ENCODE measurements at regions not wholly inside any gene's neighbourhood (a gene's known extent, or its start where the extent isn't known, plus 50 kb on each side); places are given as distances from the start of the nearest gene placed in this dataset.

- no peaks in the 10 kb centered on the region for H3K27me3 ChIP-seq (ENCODE audit: insufficient read depth)
- H3K9me2 ChIP-seq: no peaks in the 10 kb centered on the region; the same call in 1 of the 2 replicates
- no peak overlapping the region for H3K9ac ChIP-seq
- peaks cover 0 to 10% of the 10 kb centered on the region in 2 experiments; a peak in 2 of 4 replicates for H3K4me1 ChIP-seq (ENCODE audit: control insufficient read depth in 1 of 2, insufficient read depth in 2 of 2, low read depth in 1 of 2, low read length in 1 of 2)
- H3K9me3 ChIP-seq: no peaks in the 10 kb centered on the region
- no peak for DNase-seq
- no peak overlapping the region for H2AFZ ChIP-seq (ENCODE audit: low read depth)
- TF ChIP-seq GATA2 (CRISPR knock-in tag; IDR thresholded peaks at IDR 0.05): no peak
- TF ChIP-seq RXRA (IDR thresholded peaks at IDR 0.05; ENCODE audit: borderline replicate concordance, low read depth): no peak
- TF ChIP-seq POLR2AphosphoS5 (IDR thresholded peaks at IDR 0.05; ENCODE audit: low read depth, low read length): no peak
- TF ChIP-seq IRF3 (IDR thresholded peaks at IDR 0.05; ENCODE audit: low read depth, low read length): no peak
- no peaks in the 10 kb centered on the region for H3K79me2 ChIP-seq (ENCODE audit: insufficient read depth)
- CTCF ChIA-PET: no interaction called here
- no peak overlapping the region for H3K4me3 ChIP-seq (ENCODE audit: low read depth in 2 of 2, low read length in 1 of 2)
- no peaks in the 10 kb centered on the region for H4K20me1 ChIP-seq (ENCODE audit: insufficient read depth)
- H3K36me3 ChIP-seq (replicated peaks in 1 of 2; ENCODE audit: control insufficient read depth in 1 of 2, insufficient read depth in 2 of 2, low read length in 1 of 2): no peaks in the 10 kb centered on the region
- 94% methylated on average over 2 of the region's 3 CpGs for WGBS (ENCODE audit: low lambda C conversion rate)
- no peak overlapping the region for H3K27ac ChIP-seq (ENCODE audit: low read depth in 2 of 2, low read length in 1 of 2)
- H3F3A ChIP-seq (replicated peaks; ENCODE audit: insufficient read depth): no peaks in the 10 kb centered on the region
- H3K4me2 ChIP-seq: no peak overlapping the region
- POLR2A ChIA-PET: no interaction called here
Observed at GRCh38 chr5:121378559-121379359, 472.9 kb upstream of the FTMT start.

- Histone ChIP-seq H3K9me2 (no peaks in the 10 kb centered on the region; the same call in 1 of the 2 replicates), H3K4me3 (ENCODE audit: low read depth in 2 of 2, low read length in 1 of 2) (no peak overlapping the region), H3K4me1 (ENCODE audit: control insufficient read depth in 1 of 2, insufficient read depth in 2 of 2, low read depth in 1 of 2, low read length in 1 of 2) (peaks cover 0 to 10% of the 10 kb centered on the region in 2 experiments; a peak in 2 of 4 replicates), H4K20me1 (ENCODE audit: insufficient read depth) (no peaks in the 10 kb centered on the region), H3K79me2 (ENCODE audit: insufficient read depth) (no peaks in the 10 kb centered on the region), H3K27ac (ENCODE audit: low read depth in 2 of 2, low read length in 1 of 2) (no peak overlapping the region), H3K9me3 (no peaks in the 10 kb centered on the region), H3K27me3 (ENCODE audit: insufficient read depth) (no peaks in the 10 kb centered on the region), H3F3A (replicated peaks; ENCODE audit: insufficient read depth) (no peaks in the 10 kb centered on the region), H3K9ac (no peak overlapping the region), H3K36me3 (replicated peaks in 1 of 2; ENCODE audit: control insufficient read depth in 1 of 2, insufficient read depth in 2 of 2, low read length in 1 of 2) (no peaks in the 10 kb centered on the region), H2AFZ (ENCODE audit: low read depth) (no peak overlapping the region; the same call in 1 of the 2 replicates), H3K4me2 (no peak overlapping the region)
- CTCF ChIA-PET: interaction anchor here (1.0 kb wide), 1 partner anchor 30 kb away, joined by 3 read pairs; no protein-coding TSS in a partner anchor
- POLR2A ChIA-PET: no interaction called here
- 69% methylated on average over 2 of the region's 2 CpGs for WGBS (ENCODE audit: low lambda C conversion rate)
- DNase-seq: no peak
- TF ChIP-seq MEF2A (IDR thresholded peaks at IDR 0.05; ENCODE audit: borderline replicate concordance, low read depth) (no peak), SIN3A (IDR thresholded peaks at IDR 0.05; ENCODE audit: borderline replicate concordance, low read depth, low read length) (no peak), TCF12 (IDR thresholded peaks at IDR 0.05) (peak; percentile 35; the same call in 1 of the 2 replicates), REST (IDR thresholded peaks at IDR 0.05; ENCODE audit: low read depth, low read length) (no peak)
Observed at GRCh38 chr5:121380066-121380465, 471.6 kb upstream of the FTMT start.

All from SK-N-SH (cell line).